NCI-H526 (cell line): ENCODE measurements at regions not wholly inside any gene's neighbourhood (a gene's known extent, or its start where the extent isn't known, plus 50 kb on each side); places are given as distances from the start of the nearest gene placed in this dataset.

ENCODE experiments used
- DNase-seq, 2 experiments: peaks; one replicate each; lab custom pipeline; 2025; lab: John Stamatoyannopoulos, UW

DNA sequence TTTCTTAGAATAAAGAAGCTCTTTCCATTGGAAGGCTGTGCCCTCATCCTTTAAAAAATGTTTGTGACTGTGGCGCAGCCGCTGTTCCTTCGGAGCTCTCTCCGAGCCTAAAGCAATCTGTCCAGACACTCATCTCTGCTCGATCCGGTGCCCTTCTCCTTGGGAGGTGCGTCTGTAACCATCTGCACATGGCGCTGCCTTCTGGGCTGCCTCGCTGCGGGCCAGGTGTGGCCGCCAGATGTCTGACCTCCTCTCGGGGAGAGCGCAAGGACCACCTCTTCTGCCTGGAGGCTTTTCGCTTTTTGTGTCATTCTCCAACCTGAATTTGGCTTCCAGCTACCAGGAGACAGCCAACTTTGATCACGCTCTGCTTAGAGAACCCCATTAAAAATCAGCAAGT lies 153.4 kb upstream of the PTCH1 start:
- DNase-seq: no peak

DNA sequence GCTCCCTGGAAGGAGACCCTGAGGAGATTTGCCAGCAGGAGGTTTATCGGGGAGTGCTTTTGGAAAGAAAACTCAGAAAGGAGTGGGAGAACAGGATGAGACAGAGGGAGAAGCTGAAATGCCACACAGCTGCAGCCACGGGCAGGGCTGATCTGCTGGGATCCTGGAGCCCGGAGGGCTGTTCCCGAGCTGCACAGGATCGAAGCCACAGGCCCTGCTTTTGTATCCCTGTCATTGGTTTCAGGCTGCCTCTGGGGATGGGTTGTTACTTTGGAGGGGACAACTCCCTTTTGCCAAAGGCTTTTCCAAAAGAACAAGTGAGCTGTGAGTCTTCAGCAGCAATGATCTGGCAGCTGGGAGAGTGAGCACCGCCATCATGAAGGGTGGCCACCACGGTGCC lies 152.5 kb upstream of the PTCH1 start:
- DNase-seq: no peak

DNA sequence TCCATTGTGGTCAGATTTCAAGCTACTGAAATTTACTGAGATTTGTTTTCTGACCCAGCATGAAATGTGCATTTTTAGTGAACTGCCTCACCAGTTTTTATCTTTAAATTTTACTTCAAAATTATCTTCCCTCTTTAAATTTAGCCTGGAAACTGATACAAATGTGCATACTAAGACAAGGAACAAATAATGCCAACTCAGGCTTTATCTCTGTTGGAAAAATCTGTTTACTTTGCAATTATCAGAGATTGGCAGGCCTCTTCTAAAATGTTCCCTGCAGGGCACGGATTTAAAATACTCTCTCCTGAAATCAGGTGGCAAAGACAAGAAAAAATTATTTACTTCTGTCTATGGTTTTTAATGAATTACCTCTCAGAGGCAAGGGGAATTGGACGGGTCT lies 151.0 kb upstream of the PTCH1 start:
- no peak for DNase-seq

DNA sequence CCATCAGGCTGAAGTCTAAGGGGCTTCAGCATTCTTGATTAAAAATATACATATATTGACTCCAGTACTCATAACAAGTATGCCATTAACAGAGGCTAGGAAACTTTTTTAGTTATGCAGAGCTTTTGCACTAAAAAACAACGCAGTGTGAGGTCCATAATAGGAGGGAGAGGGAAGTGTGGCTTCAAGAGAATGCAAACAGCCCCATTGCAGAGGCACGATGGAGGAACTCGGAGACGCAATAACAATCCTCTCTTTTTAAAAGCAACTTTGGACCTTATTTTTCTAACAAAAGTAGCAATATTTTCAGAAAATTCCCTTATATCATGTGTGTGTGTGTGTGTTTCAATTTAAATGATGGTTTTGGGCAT lies 150.0 kb upstream of the PTCH1 start:
- DNase-seq: no peak

DNA sequence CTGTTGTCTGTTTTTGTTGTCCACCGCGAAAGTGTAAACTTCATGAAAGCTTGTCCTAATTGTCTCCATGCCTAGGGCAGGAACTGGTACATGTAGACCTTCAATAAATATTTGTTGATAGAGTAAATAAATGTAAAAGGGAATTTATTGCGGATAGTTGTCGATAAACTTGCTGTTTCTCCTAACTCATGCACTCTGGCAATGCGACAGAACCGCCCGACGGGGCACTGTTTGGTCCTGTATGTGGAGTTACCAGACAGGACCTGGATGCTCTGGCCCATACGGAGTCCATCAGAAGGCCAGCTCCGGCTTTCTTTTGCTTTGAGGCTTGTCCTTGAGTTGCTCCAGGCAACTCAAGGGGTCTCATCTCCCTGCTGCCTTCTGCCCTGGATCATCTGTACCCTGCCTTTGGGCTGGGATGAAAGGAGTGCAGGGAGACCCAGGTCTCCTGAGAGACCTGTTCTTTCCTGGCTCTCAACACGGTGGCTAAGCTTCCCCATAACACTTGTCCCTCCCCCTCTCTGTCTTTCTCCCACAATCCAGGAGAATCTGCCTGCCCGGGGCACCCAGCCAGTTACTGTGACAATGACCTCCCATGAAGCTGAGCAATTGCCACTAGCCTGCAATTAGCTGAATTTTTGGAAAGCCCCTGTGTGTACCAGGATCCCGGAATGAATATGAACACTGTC lies 149.5 kb upstream of the PTCH1 start:
- DNase-seq: no peak

DNA sequence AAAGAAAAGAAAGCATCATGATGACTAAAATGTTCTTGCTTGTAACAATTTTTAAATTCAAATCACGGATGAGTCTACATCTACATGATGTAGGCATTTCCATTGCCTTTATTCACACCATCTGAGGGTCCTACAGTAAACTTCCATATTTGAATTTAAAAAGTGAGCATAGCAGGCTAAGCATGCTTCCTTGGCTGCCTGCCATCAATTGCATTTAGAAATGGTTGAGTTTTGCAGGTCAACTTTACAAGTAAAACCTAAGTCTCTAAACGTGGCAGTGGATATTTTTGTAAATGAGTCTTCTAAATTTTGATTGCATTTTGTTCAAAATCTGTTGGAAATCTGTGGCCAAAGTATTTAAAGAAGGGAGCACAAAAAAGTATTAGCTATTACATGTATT lies 136.5 kb upstream of the PTCH1 start:
- no peak for DNase-seq

DNA sequence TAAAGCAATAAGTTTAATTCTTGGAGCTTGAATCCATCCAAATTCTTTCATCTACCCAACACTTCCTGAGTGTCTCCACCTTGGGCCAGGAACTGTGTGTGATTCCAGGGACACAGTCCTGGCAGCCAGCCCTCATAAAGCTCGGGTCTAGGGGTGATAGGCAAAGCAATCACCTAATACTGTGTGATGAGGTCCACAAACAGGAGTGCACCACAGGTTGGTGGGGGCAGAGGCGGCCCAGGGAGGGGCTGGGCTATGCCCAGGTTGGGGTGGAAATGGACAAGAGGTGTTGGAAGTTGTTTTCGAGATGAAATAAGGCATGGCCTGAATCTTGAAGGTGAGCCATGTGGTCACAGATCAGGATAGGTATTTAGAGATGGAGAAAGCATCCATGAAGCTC lies 133.9 kb upstream of the PTCH1 start:
- no peak for DNase-seq

DNA sequence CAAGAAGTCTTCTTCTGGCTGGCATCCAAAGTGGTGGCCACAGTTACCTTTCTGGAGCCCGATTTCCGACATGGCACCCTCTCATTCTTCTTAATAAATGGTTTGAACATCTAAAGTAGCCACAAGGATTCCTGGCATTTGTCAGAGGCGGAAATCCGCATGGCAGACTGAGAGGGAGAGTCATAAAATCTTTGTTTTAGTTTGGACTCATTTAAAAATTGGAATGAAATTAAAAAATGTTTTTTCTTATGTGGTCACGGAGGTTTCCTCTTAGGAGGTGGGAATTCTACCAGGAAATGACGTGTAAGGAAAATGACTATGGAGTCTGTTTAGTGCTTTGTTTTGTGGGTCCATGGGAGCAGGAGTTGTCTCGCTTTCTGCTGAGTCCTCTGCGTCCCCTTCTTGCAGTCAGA lies 133.0 kb upstream of the PTCH1 start:
- DNase-seq: no peak

DNA sequence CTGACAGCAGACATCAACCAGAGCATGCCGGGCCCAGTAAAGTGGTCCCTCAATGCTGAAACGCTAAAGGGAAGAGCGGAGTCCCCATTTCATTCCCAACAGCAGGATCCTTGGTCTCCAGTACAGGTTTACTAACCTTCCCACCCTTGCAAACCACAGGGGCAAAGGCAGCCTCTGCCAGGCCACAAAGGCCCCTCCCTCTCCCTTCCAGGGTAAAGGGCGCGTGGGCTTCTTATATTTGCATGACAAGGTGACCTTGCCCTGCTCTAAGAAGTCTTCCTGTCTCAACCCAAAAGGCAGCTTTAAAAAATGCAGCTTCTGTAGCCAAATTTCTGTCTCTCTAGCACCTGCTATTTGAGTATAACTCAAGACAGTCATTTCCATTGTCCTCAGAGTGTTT lies 131.5 kb upstream of the PTCH1 start:
- no peak for DNase-seq

DNA sequence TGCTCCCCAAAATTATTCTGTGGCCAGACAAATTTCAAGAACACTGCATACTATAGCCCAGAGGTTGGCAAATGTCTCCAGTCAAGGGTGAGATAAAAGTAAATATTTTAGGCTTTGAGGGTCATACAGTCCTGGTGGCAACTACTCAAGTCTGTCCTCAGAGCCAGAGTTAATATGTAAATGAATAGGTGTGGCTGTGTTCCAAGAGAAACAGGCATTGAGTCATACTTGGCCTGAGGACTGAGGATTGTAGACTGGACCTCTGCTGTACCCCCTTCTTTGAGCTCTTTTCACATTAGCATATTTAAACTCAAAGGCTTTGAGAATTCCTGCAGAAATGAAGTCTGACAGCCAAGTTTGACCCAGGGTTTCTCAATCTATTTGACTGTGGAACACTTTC lies 129.2 kb upstream of the PTCH1 start:
- no peak for DNase-seq

DNA sequence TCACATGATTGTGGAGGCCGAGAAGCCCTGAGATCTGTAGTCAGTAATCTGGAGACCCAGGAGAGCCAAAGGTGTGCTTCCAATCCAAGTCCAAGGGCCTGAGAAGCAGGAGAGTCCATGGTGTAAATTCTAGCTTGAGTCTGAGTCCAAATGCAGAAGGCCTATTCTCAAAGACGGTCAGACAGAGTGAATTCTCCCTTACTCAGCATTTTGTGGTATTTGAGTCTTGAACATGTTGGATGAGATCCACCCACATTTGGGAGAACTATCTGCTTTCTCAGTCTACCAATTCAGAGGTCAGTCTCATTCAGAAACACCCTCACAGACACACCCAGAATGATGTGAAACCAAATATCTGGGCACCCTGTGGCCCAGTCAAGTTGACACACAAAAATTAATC lies 128.8 kb upstream of the PTCH1 start:
- no peak for DNase-seq

DNA sequence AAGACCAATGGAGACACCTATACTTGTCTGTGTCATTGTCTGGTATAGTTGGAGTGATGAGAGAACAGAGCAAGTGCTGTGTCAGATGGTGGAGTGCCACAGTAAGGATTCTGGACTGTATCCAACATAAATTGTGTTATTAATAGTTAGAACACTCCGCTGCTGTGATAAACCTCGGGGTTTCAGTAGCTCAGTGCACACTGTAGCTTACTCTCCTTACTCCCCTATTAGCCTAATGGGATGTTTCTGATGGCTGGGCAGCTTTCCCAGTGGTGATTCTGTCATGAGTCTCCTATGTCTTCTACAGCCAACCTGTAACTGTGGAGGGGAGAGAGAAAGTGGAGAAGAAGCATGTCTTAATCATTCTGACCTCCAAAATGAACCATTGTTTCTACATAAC lies 127.6 kb upstream of the PTCH1 start:
- DNase-seq: no peak

DNA sequence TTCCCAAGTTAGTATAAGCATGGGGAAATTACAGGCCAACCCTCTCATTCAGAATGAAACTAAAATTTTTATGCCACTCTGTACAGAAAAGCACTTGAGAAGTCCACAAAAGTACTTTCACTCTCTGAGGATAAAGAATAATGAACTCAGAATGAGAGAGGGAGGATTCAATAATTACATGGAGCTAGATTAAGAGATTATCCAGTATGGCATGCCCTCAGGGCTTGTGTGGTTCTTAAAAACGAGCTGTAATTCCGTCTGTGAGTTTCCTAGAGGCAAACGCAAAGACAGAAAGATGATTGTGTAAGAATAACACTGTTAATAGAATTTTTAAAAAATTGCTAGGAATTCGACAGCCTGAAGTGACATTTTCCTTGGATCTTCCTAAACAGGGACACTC lies 126.8 kb upstream of the PTCH1 start:
- DNase-seq: no peak

DNA sequence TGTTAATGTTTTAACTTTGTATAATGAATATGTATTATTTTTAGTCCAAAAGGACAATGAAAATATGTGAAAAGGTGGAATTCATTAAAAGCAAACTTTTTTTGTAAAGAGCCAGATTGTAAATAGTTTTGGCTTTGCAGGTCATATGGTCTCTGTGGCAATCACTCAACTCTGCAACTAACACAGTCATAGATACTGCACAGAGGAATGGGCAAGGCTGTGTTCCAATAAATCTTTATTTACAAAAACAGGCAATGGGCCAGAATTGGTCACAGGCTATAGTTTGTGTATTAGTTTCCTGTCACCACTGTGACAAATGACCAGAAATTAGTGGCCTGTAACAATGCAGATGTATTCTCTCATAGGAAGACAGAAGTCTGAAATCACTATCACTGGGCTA lies 125.4 kb upstream of the PTCH1 start:
- DNase-seq: no peak

DNA sequence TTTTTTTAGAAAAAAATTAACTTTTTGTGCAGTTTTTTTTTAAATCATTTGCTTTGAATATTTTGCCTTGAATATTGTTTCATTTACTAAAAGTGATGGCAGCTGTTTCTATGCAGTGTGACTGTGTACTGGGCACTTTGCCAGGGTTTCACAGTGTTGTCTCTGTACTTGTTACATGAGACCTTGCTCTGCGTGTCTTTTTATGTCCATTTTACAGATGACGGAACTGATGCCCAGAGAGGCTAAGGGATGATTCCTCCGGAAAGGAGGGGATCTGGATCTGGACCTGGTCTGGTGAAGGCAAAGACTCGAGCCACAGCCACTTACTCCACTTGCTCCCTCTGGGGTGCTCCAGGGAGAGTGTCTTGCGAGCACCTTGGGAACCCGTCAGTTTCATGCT lies 124.8 kb upstream of the PTCH1 start:
- DNase-seq: no peak

DNA sequence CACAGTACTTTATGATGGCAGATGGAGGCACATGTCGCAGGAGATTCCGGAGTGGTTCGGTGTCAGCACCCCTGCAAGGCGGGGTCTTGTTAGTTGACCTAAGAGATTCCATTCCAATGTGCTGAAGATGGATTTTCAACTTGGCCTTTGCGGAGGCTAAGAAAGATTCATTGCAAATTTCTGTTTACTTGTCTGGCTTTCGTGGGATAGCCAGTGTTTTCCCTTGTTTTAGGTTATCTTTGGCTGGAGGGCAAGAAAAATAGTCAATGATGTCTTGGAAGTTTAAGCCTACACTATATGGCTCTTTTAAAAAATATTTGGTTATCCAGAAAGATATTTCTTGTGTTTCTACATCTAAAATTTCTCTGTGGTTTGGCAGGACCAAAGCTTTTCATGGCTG lies 123.6 kb upstream of the PTCH1 start:
- DNase-seq: no peak

DNA sequence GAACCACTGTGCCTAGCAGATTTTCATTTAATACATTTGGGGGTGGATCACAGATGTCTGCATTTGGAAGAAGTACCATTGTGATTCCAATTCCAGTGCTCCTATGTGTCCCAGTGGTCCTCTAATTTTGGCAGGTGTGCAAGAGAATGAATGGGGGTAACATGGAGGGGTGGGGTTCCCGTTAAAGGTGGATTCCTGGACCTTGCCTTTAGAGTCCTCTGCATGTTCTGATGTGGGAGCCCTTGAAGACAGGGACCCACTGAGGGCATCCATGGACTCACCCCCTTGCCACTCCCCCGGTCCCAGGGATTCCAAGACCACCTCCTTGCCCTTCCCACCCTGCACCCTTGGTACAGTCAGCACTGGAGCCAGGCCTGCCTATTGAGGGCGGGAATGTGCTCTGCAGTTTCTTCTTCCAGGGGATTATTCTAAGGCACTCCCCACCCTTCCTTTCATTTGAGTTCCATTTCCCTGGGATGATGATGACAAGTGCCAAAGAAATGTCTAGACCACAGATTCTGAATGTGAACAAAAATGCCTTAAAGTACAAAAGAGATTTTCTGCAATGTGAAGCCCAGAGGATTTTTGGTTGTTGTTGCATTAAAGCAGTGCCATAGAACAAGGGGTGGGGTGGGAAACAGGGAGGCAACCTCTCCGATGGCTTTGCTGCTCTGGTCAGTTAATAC lies 119.4 kb upstream of the PTCH1 start:
- no peak for DNase-seq

DNA sequence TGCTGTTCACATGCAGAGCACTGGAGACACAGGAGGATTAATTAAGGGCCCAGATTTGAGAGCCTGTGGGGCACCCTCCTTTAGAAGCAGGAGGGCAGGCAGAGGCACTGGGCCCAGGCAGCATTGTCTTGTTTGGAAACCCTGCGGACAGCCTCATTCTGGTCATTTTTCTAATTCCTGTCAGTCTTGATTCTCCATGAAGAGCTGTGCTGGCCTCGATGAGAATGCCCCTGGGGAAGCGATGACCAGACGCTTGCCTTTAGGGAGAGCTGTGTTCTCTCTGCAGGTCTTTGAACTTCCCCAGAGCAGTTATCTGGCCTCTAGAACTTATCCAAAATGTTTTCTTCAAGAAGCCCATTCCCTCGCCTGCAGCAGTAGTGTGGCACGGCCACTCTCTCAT lies 117.8 kb upstream of the PTCH1 start:
- DNase-seq: no peak

DNA sequence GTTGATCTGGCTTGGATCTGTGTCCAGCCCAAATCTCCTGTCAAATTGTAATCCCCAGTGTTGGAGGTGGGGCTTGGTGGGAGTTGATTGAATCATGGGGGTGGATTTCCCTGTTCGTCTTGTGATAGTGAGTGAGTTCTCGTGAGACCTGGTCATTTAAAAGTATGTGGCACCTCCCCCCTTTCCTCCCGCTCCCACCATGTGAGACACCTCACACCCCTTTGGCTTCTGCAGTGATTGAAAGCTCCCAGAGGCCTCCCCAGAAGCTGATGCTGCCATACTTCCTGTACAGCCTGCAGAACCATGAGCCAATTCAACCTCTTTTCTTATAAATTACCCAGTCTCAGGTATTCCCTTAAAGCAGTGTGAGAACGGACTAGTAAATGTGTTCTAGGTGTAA lies 117.3 kb upstream of the PTCH1 start:
- DNase-seq: no peak

DNA sequence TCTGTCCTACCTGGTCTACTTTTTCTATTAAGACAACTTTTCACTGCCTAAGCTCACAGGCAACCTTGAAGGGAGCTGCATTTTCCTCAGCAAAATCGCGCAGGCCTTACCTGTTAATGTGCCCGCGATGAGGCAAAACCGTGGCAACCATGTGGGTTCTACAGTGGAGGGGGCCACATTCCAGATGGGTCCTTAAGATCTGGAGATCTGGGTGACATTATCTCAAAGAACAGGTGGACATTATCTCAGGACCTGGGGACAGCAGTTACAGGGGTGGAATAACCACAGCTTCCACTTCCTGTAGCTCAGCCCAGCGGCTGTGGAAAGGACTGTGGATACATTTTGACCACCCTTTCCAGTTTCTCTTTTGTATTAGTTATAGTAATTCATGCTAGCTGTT lies 112.8 kb upstream of the PTCH1 start:
- DNase-seq: no peak

DNA sequence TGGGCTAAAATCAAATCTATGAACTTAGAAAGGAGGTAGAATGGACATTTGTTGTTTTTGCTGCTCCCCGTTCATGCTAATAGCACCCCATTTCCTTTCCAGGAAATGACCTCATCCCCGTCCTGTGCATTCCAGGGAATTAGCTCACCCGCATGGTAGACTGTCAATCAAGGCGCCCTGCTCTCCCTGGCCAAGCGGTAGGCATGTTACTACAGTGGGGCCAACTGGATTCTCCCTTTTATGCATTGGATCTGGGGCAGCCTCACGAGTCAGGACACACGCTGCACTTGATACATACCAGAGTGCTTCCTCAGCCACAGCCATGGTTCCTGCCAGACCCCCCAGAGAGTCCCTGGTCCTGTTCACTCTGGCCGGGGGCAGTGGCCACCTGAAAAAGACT lies 111.0 kb upstream of the PTCH1 start:
- DNase-seq: no peak

DNA sequence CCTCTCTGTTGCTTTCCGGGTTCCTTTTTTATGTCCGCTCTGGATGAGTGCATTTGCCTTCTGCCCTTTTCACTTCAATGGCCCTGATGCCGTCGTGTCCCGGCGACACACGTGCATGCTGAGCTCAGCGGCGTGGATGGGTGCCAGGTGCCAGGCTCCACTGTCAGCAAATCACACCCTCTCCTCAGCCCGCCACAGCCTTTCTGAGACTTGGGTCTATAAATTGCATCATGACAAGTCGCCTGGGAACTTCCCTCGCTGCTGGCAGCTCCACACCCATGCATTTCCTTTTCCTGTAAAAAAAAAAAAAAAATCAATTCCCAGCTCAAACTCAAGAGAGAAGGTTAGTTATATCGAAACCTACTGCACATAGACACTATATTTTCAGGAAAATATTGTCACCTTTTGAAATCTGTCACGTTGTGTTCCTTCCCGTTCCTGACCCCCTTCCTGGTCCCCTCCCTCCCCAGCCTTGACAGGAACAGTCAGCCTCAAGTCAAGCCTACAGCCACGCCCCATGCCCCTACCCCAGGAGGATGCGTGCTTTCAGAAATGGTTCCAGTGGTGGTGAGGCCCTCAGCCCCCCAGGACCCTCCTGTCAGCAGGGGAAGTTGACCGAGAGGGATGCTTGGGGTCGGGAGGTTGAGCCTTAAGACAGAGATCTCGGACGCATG lies 110.3 kb upstream of the PTCH1 start:
- no peak for DNase-seq

DNA sequence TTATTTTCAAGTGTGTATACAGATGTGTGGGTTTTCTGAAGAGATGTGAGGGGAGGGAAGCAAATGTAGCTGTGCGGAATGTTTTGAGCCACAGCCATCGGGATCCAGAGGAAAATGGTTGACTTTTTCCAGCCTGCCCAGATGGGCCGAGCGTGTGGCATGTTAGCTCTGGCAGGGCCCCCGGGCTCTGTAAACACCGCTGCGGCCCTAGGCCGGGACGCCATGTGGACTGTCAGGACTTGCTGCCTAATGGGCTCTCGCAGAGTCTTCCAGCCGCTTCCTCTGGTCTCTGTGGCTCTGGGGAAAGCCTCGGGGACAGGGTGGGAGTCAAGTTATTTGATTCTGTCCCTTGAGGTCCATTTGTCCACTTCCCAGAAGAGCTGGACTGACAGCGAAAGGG lies 109.6 kb upstream of the PTCH1 start:
- DNase-seq: no peak

DNA sequence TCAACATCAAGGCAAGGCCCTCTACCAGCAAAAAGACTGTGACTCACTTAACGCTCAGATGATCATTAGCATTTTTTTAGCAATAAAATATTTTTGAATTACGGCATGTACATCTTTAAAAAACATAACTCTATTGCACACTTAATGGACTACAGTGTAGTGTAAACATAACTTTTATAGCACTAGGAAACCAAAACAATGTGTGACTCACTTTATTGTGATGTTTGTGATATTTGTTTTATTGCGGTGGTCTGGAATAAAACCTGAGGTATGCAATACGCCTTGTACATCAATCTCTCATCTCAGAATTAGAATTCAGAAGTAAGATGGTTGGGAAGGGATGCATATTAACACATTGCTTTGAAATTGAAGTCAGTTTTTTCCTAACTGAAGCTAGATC lies 106.9 kb upstream of the PTCH1 start:
- no peak for DNase-seq
